Heart left ventricle (tissue), 13 donors: ENCODE measurements at regions not wholly inside any gene's neighbourhood (a gene's known extent, or its start where the extent isn't known, plus 50 kb on each side); places are given as distances from the start of the nearest gene placed in this dataset.

Experiments used
- CTCF ChIP-seq, 12 donors: fragments of 200-600 bp; sonication (generic) in 4 of 12; IDR thresholded peaks; one replicate each; pipeline versions ENCODE4 v1.5.0 to v1.8.0; 2018 to 2022; ENCODE audit warnings: antibody characterized with exemption in 12 of 12, mild to moderate bottlenecking in 5 of 12
- POLR2A ChIP-seq, 2 donors: fragments of 450-650 bp; IDR thresholded peaks; one replicate each; pipeline ENCODE4 v1.6.1; 2017; ENCODE audit warnings: antibody characterized with exemption in 2 of 2, mild to moderate bottlenecking in 2 of 2, moderate library complexity in 2 of 2
- donor health status: ischemic (EF 13 %, LVEDD 7.1; RV severe dilation, severe dysfunction).
- donor health status: DM: no; HTN: yes; CAD: no.
- donor health status: DM: no; HTN: no; CAD: no.
- donor health status: ischemic (EF 25% LVEDD 6.9; RV normal size, moderate dysfunction).
- donor health status: ischemic (EF 25% LVEDD 5.7; RV mildly dilated, moderate dysfunction).
- donor health status: ischemic (EF 35%, LVEDD 5.7; RV mildly dilated, moderate dysfunction).
- donor health status: nonischemic (EF 11% LVEDD 7.7; RV severe dilation, severe dysfunction).
- donor health status: DM: yes; HTN: yes; CAD: no.
- donor health status: PGD.
- donor health status: ischemic (EF 29% LVEDD 5.4; RV normal size, mild dysfunction).
- donor health status: nonischemic (EF 23%, LVEDD 6.1; RV moderate dilation, normal function).

- TF ChIP-seq CTCF (IDR thresholded peaks at IDR 0.05), result no peak
- TF ChIP-seq POLR2A (IDR thresholded peaks at IDR 0.05), result no peak
Observed at GRCh38 chr11:72524711-72525110, 90.4 kb upstream of the CLPB start.
